Fibroblast of lung (primary cell): ENCODE measurements at regions not wholly inside any gene's neighbourhood (a gene's known extent, or its start where the extent isn't known, plus 50 kb on each side); places are given as distances from the start of the nearest gene placed in this dataset.

Experiments
- CTCF ChIP-seq, 2 donors: IDR thresholded peaks in 1 of 2; conservative IDR thresholded peaks in 1 of 2; 1 replicate in 1 of 2; 2 replicates in 1 of 2; pipeline ENCODE4 v1.5.1; 2011 to 2012; ENCODE audit warnings: low read length in 2 of 2, control low read depth in 1 of 2, inconsistent platforms in 1 of 2, low read depth in 1 of 2, mild to moderate bottlenecking in 1 of 2
- EZH2 ChIP-seq: IDR thresholded peaks from 2 replicates; pipeline ENCODE4 v1.5.1; 2012; ENCODE audit warnings: low read length, control low read depth, mild to moderate bottlenecking; ENCODE audit errors: missing control alignments

- TF ChIP-seq CTCF (conservative IDR thresholded peaks at IDR 0.05 in 1 of 2, IDR thresholded peaks at IDR 0.05 in 1 of 2; ENCODE audit: low read depth in 1 of 2, low read length in 2 of 2) (no peak), EZH2 (no peak)
These were observed 572.2 kb upstream of the SOX9 start for GRCh38 chr17:71548540-71549190.
